ENCODE measurements at regions not wholly inside any gene's neighbourhood (a gene's known extent, or its start where the extent isn't known, plus 50 kb on each side); places are given as distances from the start of the nearest gene placed in this dataset.

GRCh38 chr3:127386490-127386889, 98.6 kb upstream of the PRR20G start:
- Histone ChIP-seq H3K9ac (ENCODE audit: insufficient read depth, low read length, poor library complexity, severe bottlenecking) (no peak overlapping the region), H4K20me1 (ENCODE audit: insufficient read depth, low read length) (no peaks in the 10 kb centered on the region), H3K27me3 (ENCODE audit: control insufficient read depth in 2 of 2, insufficient read depth in 2 of 2, low read length in 2 of 2) (no peaks in the 10 kb centered on the region), H3K4me2 (replicated peaks; ENCODE audit: extremely low read depth, low read length, poor library complexity, severe bottlenecking) (no peak overlapping the region), H3K79me2 (ENCODE audit: insufficient read depth, low read length) (no peaks in the 10 kb centered on the region), H3K9me3 (replicated peaks in 1 of 2; ENCODE audit: control insufficient read depth in 1 of 2, insufficient read depth in 1 of 2, low read length in 2 of 2) (no peaks in the 10 kb centered on the region), H3K36me3 (replicated peaks in 1 of 2; ENCODE audit: control insufficient read depth in 1 of 2, insufficient read depth in 2 of 2, low read length in 2 of 2) (no peaks in the 10 kb centered on the region), H3K4me3 (replicated peaks in 1 of 3; ENCODE audit: low read depth in 2 of 3, low read length in 3 of 3) (no peak overlapping the region), H3K4me1 (ENCODE audit: control insufficient read depth in 1 of 2, insufficient read depth in 2 of 2, low read length in 2 of 2) (no peaks in the 10 kb centered on the region), H3K27ac (ENCODE audit: low read depth in 1 of 2, low read length in 2 of 2) (no peak overlapping the region), H2AFZ (ENCODE audit: insufficient read depth, low read depth, low read length, poor library complexity, severe bottlenecking) (no peak overlapping the region)
- Mint-ChIP-seq H3K27ac (no peak overlapping the region), H3K4me1 (no peaks in the 10 kb centered on the region), H3K27me3 (ENCODE audit: low read depth in 3 of 3) (peaks cover 8 to 10% (median 9%) of the 10 kb centered on the region in 3 donors), H3K9me3 (peaks cover 0 to 14% (median 4%) of the 10 kb centered on the region in 7 donors), H3K36me3 (no peaks in the 10 kb centered on the region), H3K4me3 (no peak overlapping the region)
- TF ChIP-seq CTCF (IDR thresholded peaks at IDR 0.05) = no peak
- intact Hi-C loops (cut with micrococcal nuclease) = no loop called here
- no peak for DNase-seq
- 80% methylated on average over 1 of the region's 9 CpGs for WGBS (ENCODE audit: insufficient coverage)

DNA sequence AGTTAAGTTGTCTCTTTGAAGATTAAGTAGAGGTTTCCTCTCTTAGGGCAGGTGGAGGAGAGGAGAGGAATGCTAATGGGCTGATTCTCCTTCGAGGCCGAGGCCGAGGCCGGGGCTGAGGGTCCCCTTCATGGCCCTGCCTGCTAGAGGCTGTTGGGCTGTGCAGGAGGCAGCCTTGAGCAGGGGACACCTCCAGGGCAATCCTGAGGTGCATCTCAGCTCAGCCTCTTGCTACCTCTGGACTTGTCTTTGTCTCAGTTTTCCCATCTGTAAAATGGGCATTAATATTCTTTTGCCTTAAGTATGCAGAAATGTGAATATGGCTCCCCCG, 97.7 kb upstream of the PRR20G start:
- H3K36me3 ChIP-seq (replicated peaks in 1 of 2; ENCODE audit: control insufficient read depth in 1 of 2, insufficient read depth in 2 of 2, low read length in 2 of 2) = no peaks in the 10 kb centered on the region
- no peak overlapping the region for H3K4me3 Mint-ChIP-seq
- H3K36me3 Mint-ChIP-seq = no peaks in the 10 kb centered on the region
- H3K79me2 ChIP-seq (ENCODE audit: insufficient read depth, low read length) = no peaks in the 10 kb centered on the region
- intact Hi-C loops (cut with micrococcal nuclease) = no loop called here
- no peak overlapping the region for H3K4me3 ChIP-seq (replicated peaks in 1 of 3; ENCODE audit: low read depth in 2 of 3, low read length in 3 of 3)
- H4K20me1 ChIP-seq (ENCODE audit: insufficient read depth, low read length) = no peaks in the 10 kb centered on the region
- WGBS (ENCODE audit: insufficient coverage) = 87% methylated on average over 2 of the region's 5 CpGs
- H3K27me3 Mint-ChIP-seq (ENCODE audit: low read depth in 3 of 3) = peaks cover 8 to 14% (median 9%) of the 10 kb centered on the region in 3 donors
- H3K4me1 Mint-ChIP-seq = no peaks in the 10 kb centered on the region
- H3K9me3 ChIP-seq (replicated peaks in 1 of 2; ENCODE audit: control insufficient read depth in 1 of 2, insufficient read depth in 1 of 2, low read length in 2 of 2) = no peaks in the 10 kb centered on the region
- no peak overlapping the region for H3K27ac Mint-ChIP-seq
- no peaks in the 10 kb centered on the region for H3K27me3 ChIP-seq (ENCODE audit: control insufficient read depth in 2 of 2, insufficient read depth in 2 of 2, low read length in 2 of 2)
- no peaks in the 10 kb centered on the region for H3K4me1 ChIP-seq (ENCODE audit: control insufficient read depth in 1 of 2, insufficient read depth in 2 of 2, low read length in 2 of 2)
- H3K4me2 ChIP-seq (replicated peaks; ENCODE audit: extremely low read depth, low read length, poor library complexity, severe bottlenecking) = no peak overlapping the region
- no peak for TF ChIP-seq CTCF (IDR thresholded peaks at IDR 0.05)
- H2AFZ ChIP-seq (ENCODE audit: insufficient read depth, low read depth, low read length, poor library complexity, severe bottlenecking) = no peak overlapping the region
- H3K9me3 Mint-ChIP-seq = peaks cover 0 to 14% (median 8%) of the 10 kb centered on the region in 7 donors
- H3K27ac ChIP-seq (ENCODE audit: low read depth in 1 of 2, low read length in 2 of 2) = no peak overlapping the region
- no peak overlapping the region for H3K9ac ChIP-seq (ENCODE audit: insufficient read depth, low read length, poor library complexity, severe bottlenecking)
- no peak for DNase-seq
